Activated effector memory CD4-positive, alpha-beta T cell treated with anti-CD3 and anti-CD28 coated beads, Interleukin-2, amount 50 U/mL, for 16 hours (primary cell): ENCODE measurements at regions not wholly inside any gene's neighbourhood (a gene's known extent, or its start where the extent isn't known, plus 50 kb on each side); places are given as distances from the start of the nearest gene placed in this dataset.

Experiments used
- DNase-seq: peaks from one replicate; pipeline ENCODE4 v3.0.0-alpha.2; 2020

DNA sequence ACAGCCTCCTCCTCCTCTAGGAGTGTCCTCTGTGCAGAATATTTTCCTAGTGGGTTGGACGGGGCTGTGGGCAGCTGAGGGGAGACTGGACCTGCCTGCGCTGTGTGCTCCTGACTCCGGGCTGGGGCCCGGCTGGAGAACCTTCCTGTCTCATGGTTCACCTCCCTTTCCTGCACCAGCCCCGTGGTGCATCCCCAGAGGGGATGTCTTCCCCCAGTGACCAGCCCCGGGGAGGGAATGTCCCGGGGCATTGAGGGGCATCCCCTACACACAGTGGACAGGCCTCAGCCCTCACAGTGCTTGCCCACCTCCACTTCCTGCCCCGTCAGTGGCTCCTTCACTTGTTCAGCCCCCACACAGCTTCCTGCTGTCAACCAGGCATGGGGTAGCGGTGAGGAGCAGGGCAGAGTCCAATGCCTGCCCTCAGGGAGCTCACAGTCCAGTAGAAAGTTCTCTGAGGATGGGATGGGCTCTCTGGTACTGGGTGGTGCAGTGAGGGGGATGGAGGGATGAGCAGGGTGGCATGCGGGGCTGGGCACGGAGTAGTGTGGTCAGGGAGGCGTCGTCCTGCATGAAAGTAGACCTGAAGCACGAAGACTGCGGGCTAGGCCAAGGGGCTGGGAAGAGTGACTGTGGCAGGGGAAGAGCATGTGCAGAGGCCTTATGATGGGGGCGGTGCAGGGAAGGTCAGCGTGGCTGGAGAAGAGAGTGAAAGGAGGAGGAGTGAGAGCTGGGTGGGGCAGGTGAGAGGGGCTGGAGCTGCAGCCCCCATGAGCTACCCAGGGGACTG, 52.1 kb upstream of the PITX1 start:
- DNase-seq: no peak

DNA sequence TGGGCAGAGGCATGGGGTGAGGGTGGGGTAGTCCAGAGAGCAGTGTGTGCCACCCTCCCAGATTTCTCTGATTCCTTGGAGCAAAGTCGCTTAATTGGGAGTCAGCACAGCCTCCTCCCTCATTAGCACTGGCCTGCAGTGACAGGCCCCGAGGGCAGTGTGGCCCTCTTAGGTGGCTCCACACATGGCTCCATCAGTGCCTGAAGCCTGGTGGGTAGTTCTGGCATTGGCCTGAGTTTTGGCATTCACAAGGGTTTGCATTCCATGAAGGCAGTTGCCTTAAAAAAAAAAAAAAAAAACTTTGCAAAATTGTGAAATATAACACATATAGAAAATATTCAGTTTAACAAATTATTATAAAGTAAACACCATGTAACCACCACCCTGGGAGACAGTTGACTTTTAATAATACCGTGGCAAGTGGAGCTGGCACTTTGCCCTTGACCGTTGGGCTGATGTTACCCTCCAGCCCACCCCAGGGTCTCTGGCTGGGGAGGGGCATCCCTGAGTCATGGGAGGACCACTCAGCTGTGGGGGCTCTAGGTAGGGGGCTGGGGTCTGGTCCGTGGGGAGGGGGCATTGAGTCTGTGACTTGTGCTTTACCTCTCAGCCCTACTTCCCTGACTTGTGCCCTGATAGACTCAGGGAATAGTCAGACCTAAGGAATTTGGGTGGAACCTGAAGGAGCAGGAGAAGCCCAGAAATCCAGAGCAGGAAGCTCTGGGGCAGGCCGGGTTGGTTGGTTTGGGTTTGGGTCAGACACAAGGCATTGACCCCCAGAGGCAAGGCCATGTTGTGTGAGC, 51.3 kb upstream of the PITX1 start:
- no peak for DNase-seq
